CD4-positive, alpha-beta T cell treated with Interleukin-21 for 1 hour (primary cell): ENCODE measurements at regions not wholly inside any gene's neighbourhood (a gene's known extent, or its start where the extent isn't known, plus 50 kb on each side); places are given as distances from the start of the nearest gene placed in this dataset.
"Not testable (repeated sequence)": the region's sequence is repeated elsewhere in the genome, so short reads cannot be mapped to it uniquely, and the experiment has no call there.

ENCODE experiments used
- DNase-seq: peaks from one replicate; pipeline ENCODE4 v3.0.0-alpha.2; 2020

DNA sequence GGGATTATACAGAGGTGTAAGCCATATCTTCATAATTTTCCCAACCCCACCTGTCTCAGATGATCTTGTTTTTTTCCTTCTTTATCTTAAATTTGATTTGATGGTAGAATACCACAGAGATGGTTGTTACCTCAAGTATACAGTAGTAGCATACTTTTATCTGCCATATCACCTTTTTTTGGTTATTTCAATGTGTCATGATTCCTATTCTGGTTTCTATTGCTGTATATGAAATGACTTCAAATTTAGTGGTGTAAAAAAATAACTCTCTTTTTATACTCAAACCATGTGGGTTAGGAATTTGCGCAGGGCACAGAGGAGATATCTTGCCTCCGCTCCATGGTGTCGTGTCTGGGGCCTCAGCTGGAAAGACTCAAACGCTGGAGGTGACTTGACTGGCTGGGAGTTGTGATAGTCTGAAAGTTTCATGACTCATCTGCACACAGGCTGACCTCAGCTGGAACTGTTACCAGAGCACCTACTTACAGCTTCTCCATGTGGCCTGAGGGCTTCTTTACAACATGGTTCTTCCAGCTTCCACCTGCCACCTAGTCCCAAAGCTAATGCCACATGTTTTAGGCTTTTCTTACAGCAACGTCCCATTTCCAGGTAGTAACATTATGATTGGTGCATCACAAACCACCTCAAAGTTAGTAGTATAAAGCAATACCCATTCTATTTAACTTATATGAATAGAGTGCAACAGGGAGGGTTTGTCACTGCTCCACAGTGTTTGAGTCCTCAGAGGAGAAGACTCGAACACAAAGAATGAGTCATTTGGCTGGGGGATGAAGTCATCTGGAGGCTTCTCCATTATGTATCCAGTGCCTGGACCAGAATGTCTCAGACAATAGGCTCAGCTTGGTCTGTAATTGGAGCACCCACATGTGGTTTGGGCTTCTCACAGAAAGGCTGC is 82.3 kb upstream of the XPO1 start:
- DNase-seq = no peak

DNA sequence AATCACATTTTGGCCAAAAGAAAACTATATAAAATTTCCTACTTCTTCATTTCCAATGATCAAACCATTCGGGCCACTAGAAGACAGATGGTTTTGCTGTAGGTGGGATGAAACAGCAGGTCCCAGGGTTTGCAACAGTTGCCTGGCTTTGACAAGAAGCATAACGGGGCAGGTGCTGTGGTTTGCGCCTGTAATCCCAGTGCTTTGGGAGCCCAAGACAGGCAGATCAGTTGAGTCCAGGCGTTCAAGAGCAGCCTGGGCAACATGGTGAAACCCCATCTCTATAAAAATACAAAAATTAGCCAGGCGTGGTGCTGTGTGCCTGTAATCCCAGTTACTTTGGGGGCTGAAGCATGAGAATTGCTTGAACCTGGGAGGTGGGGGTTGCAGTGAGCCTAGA is 81.4 kb upstream of the XPO1 start:
- no peak for DNase-seq

DNA sequence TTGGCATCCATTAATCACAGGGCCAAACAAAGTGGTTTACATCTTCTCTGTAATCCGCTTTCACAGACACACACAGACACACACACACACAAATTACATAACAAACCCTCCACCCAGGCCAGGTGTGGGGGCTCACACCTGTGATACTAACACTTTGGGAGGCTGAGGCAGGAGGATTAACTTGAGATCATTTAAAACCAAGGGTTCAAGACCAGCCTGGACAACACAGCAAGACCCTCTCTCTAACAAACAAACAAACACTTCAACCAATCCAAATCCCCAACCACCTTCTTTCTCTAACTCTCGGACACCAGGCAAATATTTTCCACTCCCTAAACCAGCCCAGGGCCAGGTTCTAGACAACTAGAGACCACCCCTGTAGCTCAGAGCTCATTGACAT is 79.5 kb upstream of the XPO1 start:
- no peak for DNase-seq

DNA sequence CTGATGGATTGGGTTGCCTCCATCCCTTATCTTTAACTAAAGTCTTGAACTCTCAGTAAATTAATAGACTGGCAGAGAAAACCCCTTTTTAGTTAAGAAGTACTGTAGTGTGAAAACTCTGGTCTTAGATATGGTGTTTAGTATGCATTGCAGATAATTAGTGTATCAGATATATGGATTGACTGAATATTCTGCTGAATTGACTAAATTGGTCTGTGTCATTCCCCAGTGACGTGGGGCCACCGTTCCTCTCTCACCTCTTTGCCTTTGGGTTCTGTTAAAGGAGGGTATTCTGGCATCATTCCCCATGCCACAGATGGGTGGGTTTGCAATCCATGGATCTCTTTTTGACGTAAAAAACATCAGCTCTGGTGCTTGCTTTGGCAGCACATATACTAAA is 67.1 kb upstream of the XPO1 start:
- DNase-seq = no peak

DNA sequence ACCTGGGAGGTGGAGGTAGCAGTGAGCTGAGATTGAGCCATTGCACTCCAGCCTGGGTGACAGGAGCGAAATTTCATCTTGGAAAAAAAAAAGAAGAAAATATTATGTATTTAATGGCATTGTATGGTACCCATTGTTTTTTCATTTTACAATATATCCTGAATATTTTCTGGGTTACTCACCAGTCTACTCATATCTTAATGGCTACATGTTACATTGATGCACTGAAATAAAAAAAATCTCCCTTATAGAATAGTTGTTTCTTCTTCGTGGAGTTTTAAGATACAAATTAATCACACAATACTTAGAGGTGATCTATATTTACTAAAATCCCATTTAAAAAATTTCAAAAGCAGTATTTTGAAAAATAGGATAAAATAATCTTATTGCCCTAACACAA is 66.3 kb upstream of the XPO1 start:
- DNase-seq = no peak

DNA sequence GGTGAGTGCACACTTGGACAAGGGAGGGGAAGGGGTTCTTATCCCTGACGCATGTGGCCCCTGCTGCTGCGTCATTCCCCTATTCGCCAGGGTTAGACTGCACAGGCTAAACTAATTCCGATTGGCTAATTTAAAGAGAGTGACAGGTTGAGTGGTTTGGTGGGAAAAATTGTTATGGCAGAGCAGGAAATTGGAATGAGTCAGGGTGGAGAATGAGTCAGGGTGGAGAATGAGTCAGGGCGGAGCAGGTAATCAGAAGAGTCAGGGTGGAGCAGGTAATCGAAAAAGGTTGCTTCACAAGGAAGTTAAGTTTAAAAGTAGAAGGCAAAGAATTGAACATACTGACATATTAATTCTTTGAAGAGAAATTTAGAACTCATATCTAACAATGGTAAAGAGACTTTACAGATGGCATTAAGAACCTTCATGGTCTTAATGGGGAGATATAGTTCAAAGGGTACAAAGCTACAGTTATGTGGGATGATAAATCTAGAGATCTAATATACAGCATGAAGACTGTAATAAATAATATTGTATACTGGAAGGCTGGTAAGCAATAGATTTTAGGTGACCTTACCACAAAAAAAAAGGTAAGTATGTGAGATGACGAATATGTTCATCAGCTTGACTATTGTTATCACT is 60.5 kb upstream of the XPO1 start:
- DNase-seq = not testable (repeated sequence)

DNA sequence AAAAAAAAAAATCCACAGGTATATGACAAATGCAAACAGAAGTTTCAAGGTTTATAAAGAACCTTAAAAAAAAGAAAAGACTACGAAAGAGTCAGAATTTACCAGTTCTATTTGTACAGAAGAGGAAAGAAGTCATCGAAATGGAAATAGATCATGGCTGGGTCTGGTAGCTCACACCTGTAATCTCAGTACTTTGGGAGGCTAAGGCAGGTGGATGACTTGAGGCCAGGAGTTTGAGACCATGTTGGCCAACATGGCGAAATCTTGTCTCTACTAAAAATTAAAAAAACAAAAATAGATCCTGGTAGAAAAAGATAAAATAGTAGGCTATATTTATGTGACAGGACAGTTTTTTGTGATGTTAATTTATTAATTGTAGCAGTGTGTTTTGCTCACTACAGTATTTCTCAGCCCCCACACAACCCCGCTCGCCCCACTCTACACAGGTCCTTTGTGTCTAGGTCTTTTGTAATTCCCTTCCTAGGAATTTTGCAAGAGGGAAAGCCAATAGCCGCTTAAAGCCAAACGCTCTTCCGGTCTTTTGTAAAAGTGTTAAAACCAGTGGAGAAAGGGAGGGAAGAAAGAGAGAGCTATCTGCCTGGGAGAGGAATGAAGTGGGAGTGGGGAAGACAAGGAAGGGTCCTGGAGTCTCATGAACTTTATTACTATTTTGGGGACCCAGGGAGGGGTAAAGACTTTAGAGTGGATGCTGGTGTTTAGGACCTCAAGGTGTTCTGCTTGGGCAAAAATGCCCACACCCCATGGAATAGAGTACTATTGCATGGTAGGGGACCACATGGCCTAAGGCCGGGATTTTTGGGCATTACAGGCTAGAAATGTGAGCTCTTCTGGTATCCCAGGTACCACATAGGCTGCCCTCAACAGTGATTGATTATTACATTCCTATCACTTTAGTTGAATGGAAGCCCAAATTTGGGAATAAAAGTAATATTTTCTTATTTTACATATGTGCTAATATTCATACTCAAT is 59.4 kb upstream of the XPO1 start:
- DNase-seq = no peak

DNA sequence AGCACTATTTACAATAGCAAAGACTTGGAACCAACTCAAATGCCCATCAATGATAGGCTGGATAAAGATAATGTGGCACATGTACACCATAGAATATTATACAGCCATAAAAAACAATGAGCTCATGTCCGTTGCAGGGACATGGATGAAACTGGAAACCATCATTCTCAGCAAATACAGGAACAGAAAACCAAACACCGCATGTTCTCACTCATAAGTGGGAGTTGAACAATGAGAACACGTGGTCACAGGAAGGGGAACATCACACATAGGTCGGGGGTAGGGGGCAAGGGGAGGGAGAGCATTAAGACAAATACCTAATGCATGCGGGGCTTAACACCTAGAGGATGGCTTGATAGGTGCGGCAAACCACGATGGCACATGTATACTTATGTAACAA is 56.0 kb upstream of the XPO1 start:
- DNase-seq = not testable (repeated sequence)

DNA sequence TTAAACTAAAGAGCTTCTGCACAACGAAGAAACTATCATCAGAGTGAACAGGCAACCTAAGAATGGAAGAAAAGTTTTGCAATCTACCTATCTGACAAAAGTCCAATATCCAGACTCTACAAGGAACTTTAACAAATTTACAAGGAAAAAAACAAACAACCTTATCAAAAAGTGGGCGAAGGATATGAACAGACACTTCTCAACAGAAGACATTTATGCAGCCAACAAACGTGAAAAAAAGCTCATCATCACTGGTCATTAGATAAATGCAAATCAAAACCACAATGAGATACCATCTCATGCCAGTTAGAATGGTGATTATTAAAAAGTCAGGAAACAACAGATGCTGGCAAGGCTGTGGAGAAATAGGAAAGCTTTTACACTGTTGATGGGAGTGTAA is 55.5 kb upstream of the XPO1 start:
- DNase-seq = not testable (repeated sequence)

DNA sequence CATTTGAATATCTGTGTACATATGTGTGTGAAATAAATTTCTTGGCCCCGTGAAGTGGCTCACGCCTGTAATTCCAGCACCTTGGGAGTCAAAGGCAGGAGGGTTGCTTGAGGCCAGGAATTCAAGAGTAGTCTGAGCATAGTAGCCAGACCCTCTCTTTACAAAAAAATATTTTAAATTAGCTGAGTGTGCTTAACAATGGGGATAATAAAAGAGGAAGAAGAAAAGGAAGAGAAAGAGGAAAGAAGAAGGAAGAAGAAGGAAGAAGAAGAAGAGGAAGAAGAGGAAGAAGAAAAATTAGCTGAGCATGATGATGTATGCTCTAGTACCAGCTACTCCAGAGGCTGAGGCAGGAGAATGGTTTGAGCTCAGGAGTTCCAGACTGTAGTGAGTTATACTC is 52.1 kb upstream of the XPO1 start:
- DNase-seq = no peak

DNA sequence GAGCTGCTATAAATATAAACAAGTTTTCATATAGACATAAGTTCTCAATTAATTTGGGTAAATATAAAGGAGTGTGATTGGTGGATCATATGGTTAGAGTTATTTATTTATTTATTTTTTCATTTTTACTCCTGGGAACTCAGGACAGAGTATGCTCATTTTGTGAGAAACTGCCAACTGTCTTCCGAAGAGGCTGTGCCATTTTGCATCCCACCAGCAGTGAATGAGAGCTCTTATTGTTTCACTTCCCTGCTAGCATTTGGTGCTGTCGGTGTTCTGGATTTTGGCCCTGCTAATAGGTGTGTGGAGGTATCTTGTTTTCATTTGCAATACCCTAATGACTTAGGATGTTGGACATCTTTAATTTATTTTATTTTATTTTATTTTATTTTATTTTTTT is 50.4 kb upstream of the XPO1 start:
- no peak for DNase-seq
